WERI-Rb-1 (cell line): ENCODE measurements at regions not wholly inside any gene's neighbourhood (a gene's known extent, or its start where the extent isn't known, plus 50 kb on each side); places are given as distances from the start of the nearest gene placed in this dataset.
A peak's percentile ranks its signal among the peaks of the same experiment; 100 is the strongest.

Source experiments
- DNase-seq: peaks from one replicate; pipeline ENCODE4 v3.0.0-alpha.2; 2020
- H3K27ac ChIP-seq: fragments of 250-450 bp; sonication (Bioruptor Pico); 2 replicates; pipeline ENCODE4 v1.5.1; 2020; ENCODE audit warnings: mild to moderate bottlenecking, moderate library complexity
- H3K27me3 ChIP-seq: fragments of 250-450 bp; sonication (Bioruptor Pico); 2 replicates; pipeline ENCODE4 v1.5.1; 2021; ENCODE audit warnings: mild to moderate bottlenecking, low read depth, moderate library complexity; ENCODE audit not compliant: insufficient read depth, severe bottlenecking
- H3K36me3 ChIP-seq: fragments of 250-450 bp; sonication (Bioruptor Pico); 2 replicates; pipeline ENCODE4 v1.5.1; 2020; ENCODE audit warnings: mild to moderate bottlenecking, moderate library complexity
- H3K4me3 ChIP-seq: 2 replicates; pipeline ENCODE4 v1.5.1; 2011; ENCODE audit warnings: low read depth, mild to moderate bottlenecking, control low read depth, low read length
- H3K9me3 ChIP-seq: fragments of 250-450 bp; sonication (Bioruptor Pico); 2 replicates; pipeline ENCODE4 v1.5.1; 2021; ENCODE audit warnings: mild to moderate bottlenecking, moderate library complexity; ENCODE audit not compliant: severe bottlenecking
- CTCF ChIP-seq: IDR thresholded peaks from 2 replicates; pipeline ENCODE4 v1.5.1; 2011; ENCODE audit warnings: low read depth, mild to moderate bottlenecking, control low read depth, inconsistent platforms, low read length

GRCh38 chr1:196063952-196064351, 544.3 kb downstream of the KCNT2 start:
- Histone ChIP-seq H3K4me3 (no peak overlapping the region), H3K27ac (no peak overlapping the region), H3K36me3 (no peaks in the 10 kb centered on the region), H3K9me3 (no peaks in the 10 kb centered on the region), H3K27me3 (no peaks in the 10 kb centered on the region)
- no peak for TF ChIP-seq CTCF
- DNase-seq: no peak

GRCh38 chr1:196063294-196063693, 544.9 kb downstream of the KCNT2 start:
- no peak overlapping the region for H3K4me3 ChIP-seq
- H3K36me3 ChIP-seq: no peaks in the 10 kb centered on the region
- no peaks in the 10 kb centered on the region for H3K9me3 ChIP-seq
- no peak for DNase-seq
- no peak for TF ChIP-seq CTCF
- no peak overlapping the region for H3K27ac ChIP-seq
- H3K27me3 ChIP-seq: no peaks in the 10 kb centered on the region

GRCh38 chr1:196060539-196060938, 547.7 kb downstream of the KCNT2 start:
- H3K36me3 ChIP-seq: no peaks in the 10 kb centered on the region
- no peak for TF ChIP-seq CTCF
- H3K9me3 ChIP-seq: no peaks in the 10 kb centered on the region
- H3K27me3 ChIP-seq: no peaks in the 10 kb centered on the region
- no peak for DNase-seq
- no peak overlapping the region for H3K27ac ChIP-seq
- no peak overlapping the region for H3K4me3 ChIP-seq

- Histone ChIP-seq H3K36me3 (no peaks in the 10 kb centered on the region), H3K4me3 (no peak overlapping the region), H3K27me3 (no peaks in the 10 kb centered on the region), H3K27ac (no peak overlapping the region), H3K9me3 (no peaks in the 10 kb centered on the region)
- DNase-seq: no peak
- no peak for TF ChIP-seq CTCF
These were observed 549.0 kb downstream of the KCNT2 start for GRCh38 chr1:196059210-196059609.

GRCh38 chr1:196056966-196057365, 551.3 kb downstream of the KCNT2 start:
- no peaks in the 10 kb centered on the region for H3K9me3 ChIP-seq
- H3K27me3 ChIP-seq: no peaks in the 10 kb centered on the region
- no peak for TF ChIP-seq CTCF
- H3K27ac ChIP-seq: no peak overlapping the region
- no peaks in the 10 kb centered on the region for H3K36me3 ChIP-seq
- DNase-seq: peak; percentile 78
- H3K4me3 ChIP-seq: no peak overlapping the region

GRCh38 chr1:196049407-196049806, 558.8 kb downstream of the KCNT2 start:
- H3K36me3 ChIP-seq: no peaks in the 10 kb centered on the region
- H3K27me3 ChIP-seq: no peaks in the 10 kb centered on the region
- no peaks in the 10 kb centered on the region for H3K9me3 ChIP-seq
- H3K4me3 ChIP-seq: no peak overlapping the region
- no peak overlapping the region for H3K27ac ChIP-seq
- no peak for TF ChIP-seq CTCF
- DNase-seq: no peak
